ENCODE measurements at regions not wholly inside any gene's neighbourhood (a gene's known extent, or its start where the extent isn't known, plus 50 kb on each side); places are given as distances from the start of the nearest gene placed in this dataset.

DNA sequence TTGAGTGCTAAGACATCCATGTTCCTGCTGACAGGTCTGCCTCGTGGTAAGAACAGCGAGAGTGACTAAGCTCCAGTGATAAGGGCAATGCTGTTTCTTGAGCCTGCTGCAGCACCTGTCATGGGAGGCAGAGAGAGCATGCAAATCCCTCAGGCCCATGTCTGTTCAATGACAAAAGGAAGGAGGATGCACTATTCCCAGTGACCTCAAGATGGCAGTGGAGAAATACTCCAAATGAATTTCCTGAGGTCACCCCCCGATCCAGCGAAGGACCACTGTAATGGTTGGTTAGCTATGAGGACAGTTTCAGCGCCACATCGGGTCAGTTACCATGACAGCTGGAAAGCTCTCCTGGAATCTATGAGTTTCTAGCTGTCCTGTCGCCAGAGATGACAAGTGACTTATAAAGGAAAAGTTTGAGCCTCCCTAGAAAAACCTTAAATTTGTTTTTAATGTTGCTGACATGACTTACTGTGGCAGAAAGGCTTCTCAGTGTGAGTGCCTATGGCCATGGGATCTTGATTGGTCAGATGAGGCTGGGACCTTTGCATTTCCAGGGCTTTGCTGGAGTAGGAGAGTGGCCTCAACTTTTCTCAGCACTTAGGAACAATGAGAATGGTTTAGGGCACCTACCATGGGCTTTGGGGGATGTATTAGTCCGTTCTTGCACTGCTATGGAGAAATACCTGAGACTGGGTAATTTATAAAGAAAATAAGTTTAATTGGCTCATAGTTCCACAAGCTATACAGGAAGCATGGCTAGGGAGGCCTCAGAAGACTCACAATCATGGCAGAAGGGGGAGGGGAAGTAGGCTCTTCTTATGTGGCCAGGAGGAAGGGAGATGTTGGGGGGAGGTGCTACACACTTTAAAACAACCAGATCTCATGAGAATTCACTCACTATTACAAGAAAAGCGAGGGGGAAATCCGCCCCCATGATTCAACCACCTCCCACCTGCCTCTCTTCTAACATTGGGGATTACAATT is 88.0 kb upstream of the TMEM260 start:
- TF ChIP-seq, protein P1, sequence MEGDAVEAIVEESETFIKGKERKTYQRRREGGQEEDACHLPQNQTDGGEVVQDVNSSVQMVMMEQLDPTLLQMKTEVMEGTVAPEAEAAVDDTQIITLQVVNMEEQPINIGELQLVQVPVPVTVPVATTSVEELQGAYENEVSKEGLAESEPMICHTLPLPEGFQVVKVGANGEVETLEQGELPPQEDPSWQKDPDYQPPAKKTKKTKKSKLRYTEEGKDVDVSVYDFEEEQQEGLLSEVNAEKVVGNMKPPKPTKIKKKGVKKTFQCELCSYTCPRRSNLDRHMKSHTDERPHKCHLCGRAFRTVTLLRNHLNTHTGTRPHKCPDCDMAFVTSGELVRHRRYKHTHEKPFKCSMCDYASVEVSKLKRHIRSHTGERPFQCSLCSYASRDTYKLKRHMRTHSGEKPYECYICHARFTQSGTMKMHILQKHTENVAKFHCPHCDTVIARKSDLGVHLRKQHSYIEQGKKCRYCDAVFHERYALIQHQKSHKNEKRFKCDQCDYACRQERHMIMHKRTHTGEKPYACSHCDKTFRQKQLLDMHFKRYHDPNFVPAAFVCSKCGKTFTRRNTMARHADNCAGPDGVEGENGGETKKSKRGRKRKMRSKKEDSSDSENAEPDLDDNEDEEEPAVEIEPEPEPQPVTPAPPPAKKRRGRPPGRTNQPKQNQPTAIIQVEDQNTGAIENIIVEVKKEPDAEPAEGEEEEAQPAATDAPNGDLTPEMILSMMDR (IDR thresholded peaks at IDR 0.05) = peak; percentile 59 to 75 (median 61)
- TF ChIP-seq POLR2A (IDR thresholded peaks at IDR 0.05) (no peak), EP300 (IDR thresholded peaks at IDR 0.05) (no peak)

Data from tibial nerve (tissue), 4 donors.